Stimulated activated CD4-positive, alpha-beta T cell treated with anti-CD3 and anti-CD28 coated beads, Interleukin-2, amount 100 ng/mL, for 24 hours (primary cell): ENCODE measurements at regions not wholly inside any gene's neighbourhood (a gene's known extent, or its start where the extent isn't known, plus 50 kb on each side); places are given as distances from the start of the nearest gene placed in this dataset.

Experiments used
- DNase-seq, 2 donors: peaks; one replicate each; pipeline ENCODE4 v3.0.0-alpha.2; 2020

GRCh38 chr20:12305188-12305950 is 387.7 kb downstream of the BTBD3 start:
- no peak for DNase-seq

GRCh38 chr20:12306107-12306506 is 388.4 kb downstream of the BTBD3 start:
- no peak for DNase-seq

- no peak for DNase-seq
These were observed 393.6 kb downstream of the BTBD3 start for GRCh38 chr20:12311094-12311865.

GRCh38 chr20:12315652-12316051 is 398.0 kb downstream of the BTBD3 start:
- DNase-seq: no peak

- no peak for DNase-seq
These were observed 399.1 kb downstream of the BTBD3 start for GRCh38 chr20:12316794-12317193.

- no peak for DNase-seq
These were observed 399.7 kb downstream of the BTBD3 start for GRCh38 chr20:12317433-12317832.

GRCh38 chr20:12318043-12318442 is 400.4 kb downstream of the BTBD3 start:
- no peak for DNase-seq

GRCh38 chr20:12321736-12322135 is 404.0 kb downstream of the BTBD3 start:
- no peak for DNase-seq

- DNase-seq: no peak
These were observed 409.5 kb downstream of the BTBD3 start for GRCh38 chr20:12327205-12327604.

- DNase-seq: no peak
These were observed 413.5 kb downstream of the BTBD3 start for GRCh38 chr20:12331236-12331635.

- DNase-seq: no peak
These were observed 419.9 kb downstream of the BTBD3 start for GRCh38 chr20:12337601-12338000.

GRCh38 chr20:12345978-12346377 is 428.3 kb downstream of the BTBD3 start:
- DNase-seq: no peak

GRCh38 chr20:12353842-12354241 is 436.1 kb downstream of the BTBD3 start:
- DNase-seq: no peak

GRCh38 chr20:12354725-12355124 is 437.0 kb downstream of the BTBD3 start:
- no peak for DNase-seq

- DNase-seq: no peak
These were observed 437.5 kb downstream of the BTBD3 start for GRCh38 chr20:12355185-12355584.

GRCh38 chr20:12358006-12358654 is 440.4 kb downstream of the BTBD3 start:
- DNase-seq: no peak

- no peak for DNase-seq
These were observed 440.9 kb downstream of the BTBD3 start for GRCh38 chr20:12358655-12359009.

- no peak for DNase-seq
These were observed 454.3 kb downstream of the BTBD3 start for GRCh38 chr20:12371990-12372389.

- DNase-seq: no peak
These were observed 454.9 kb downstream of the BTBD3 start for GRCh38 chr20:12372557-12372956.

- no peak for DNase-seq
These were observed 458.3 kb downstream of the BTBD3 start for GRCh38 chr20:12375967-12376366.

- no peak for DNase-seq
These were observed 466.1 kb downstream of the BTBD3 start for GRCh38 chr20:12383821-12384220.

GRCh38 chr20:12386821-12387220 is 469.1 kb downstream of the BTBD3 start:
- DNase-seq: no peak

GRCh38 chr20:12391099-12391498 is 473.4 kb downstream of the BTBD3 start:
- no peak for DNase-seq

GRCh38 chr20:12394786-12395185 is 477.1 kb downstream of the BTBD3 start:
- no peak for DNase-seq
